ENCODE measurements at regions not wholly inside any gene's neighbourhood (a gene's known extent, or its start where the extent isn't known, plus 50 kb on each side); places are given as distances from the start of the nearest gene placed in this dataset.

DNA sequence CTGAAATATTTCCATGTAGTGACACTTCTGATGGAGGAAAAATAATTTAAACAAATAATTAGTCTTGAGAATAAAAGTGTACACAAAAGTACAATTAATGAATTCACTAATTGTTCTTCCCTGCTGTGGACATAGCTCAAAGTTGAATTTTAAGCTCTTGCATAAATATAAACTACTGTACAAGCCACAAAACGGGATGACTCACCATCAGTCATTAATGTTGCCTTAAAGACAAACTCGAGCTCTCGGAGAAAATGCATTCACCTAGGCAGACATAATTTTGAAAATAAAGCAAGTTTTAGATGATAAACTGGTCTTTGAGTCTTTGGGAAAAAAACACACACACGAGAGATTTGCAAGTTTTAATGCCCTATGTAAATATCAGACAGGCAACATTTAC, 436.4 kb downstream of the ZNF521 start:
- TF ChIP-seq, protein P1, sequence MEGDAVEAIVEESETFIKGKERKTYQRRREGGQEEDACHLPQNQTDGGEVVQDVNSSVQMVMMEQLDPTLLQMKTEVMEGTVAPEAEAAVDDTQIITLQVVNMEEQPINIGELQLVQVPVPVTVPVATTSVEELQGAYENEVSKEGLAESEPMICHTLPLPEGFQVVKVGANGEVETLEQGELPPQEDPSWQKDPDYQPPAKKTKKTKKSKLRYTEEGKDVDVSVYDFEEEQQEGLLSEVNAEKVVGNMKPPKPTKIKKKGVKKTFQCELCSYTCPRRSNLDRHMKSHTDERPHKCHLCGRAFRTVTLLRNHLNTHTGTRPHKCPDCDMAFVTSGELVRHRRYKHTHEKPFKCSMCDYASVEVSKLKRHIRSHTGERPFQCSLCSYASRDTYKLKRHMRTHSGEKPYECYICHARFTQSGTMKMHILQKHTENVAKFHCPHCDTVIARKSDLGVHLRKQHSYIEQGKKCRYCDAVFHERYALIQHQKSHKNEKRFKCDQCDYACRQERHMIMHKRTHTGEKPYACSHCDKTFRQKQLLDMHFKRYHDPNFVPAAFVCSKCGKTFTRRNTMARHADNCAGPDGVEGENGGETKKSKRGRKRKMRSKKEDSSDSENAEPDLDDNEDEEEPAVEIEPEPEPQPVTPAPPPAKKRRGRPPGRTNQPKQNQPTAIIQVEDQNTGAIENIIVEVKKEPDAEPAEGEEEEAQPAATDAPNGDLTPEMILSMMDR (conservative IDR thresholded peaks at IDR 0.05; ENCODE audit: low read length) = no peak
- no peak for TF ChIP-seq EZH2phosphoT487 (IDR thresholded peaks at IDR 0.05; ENCODE audit: borderline replicate concordance)

All from Loucy (cell line).